ENCODE measurements at regions not wholly inside any gene's neighbourhood (a gene's known extent, or its start where the extent isn't known, plus 50 kb on each side); places are given as distances from the start of the nearest gene placed in this dataset.
A peak's percentile ranks its signal among the peaks of the same experiment; 100 is the strongest.

- DNase-seq: peak in 1 of 2 donors; percentile 12
Measured at GRCh38 chr15:25501828-25502446, 63.1 kb upstream of the UBE3A start.

- no peak for DNase-seq
Measured at GRCh38 chr15:25498835-25499234, 60.0 kb upstream of the UBE3A start.

GRCh38 chr15:25497934-25498333, 59.1 kb upstream of the UBE3A start:
- DNase-seq: no peak

- DNase-seq: no peak
Measured at GRCh38 chr15:25493823-25494526, 55.2 kb upstream of the UBE3A start.

- no peak for DNase-seq
Measured at GRCh38 chr15:25492315-25492714, 53.5 kb upstream of the UBE3A start.
